Endothelial cell of umbilical vein (primary cell): ENCODE measurements at regions not wholly inside any gene's neighbourhood (a gene's known extent, or its start where the extent isn't known, plus 50 kb on each side); places are given as distances from the start of the nearest gene placed in this dataset.

ENCODE experiments used
- CTCF ChIP-seq, 2 donors: IDR thresholded peaks; 1 replicate in 1 of 2; 2 replicates in 1 of 2; pipeline ENCODE4 v1.5.1; 2011; ENCODE audit warnings: low read length in 2 of 2, mild to moderate bottlenecking in 2 of 2, moderate library complexity in 2 of 2, control low read depth in 1 of 2, inconsistent platforms in 1 of 2, low read depth in 1 of 2; ENCODE audit not compliant: insufficient read depth in 1 of 2; ENCODE audit errors: extremely low read depth in 1 of 2
- EZH2 ChIP-seq: IDR thresholded peaks from 2 replicates; pipeline ENCODE4 v1.6.1; 2012; ENCODE audit warnings: borderline replicate concordance, low read depth, mild to moderate bottlenecking, moderate library complexity, low read length, inconsistent platforms; ENCODE audit not compliant: severe bottlenecking
- FOS ChIP-seq: IDR thresholded peaks from 2 replicates; pipeline ENCODE4 v1.6.1; 2011; ENCODE audit warnings: mild to moderate bottlenecking, low read length, moderate library complexity, borderline replicate concordance; ENCODE audit not compliant: insufficient read depth
- MAX ChIP-seq: IDR thresholded peaks from 2 replicates; pipeline ENCODE4 v1.6.1; 2011; ENCODE audit not compliant: insufficient read depth, insufficient read length
- POLR2A ChIP-seq: IDR thresholded peaks from 2 replicates; pipeline ENCODE4 v1.6.1; 2012; ENCODE audit warnings: low read depth, mild to moderate bottlenecking, control low read depth, low read length
- POLR2AphosphoS5 ChIP-seq: IDR thresholded peaks from 2 replicates; pipeline ENCODE4 v1.6.1; 2012; ENCODE audit warnings: low read depth, mild to moderate bottlenecking, control low read depth, low read length, moderate library complexity; ENCODE audit not compliant: insufficient read depth

- TF ChIP-seq CTCF (IDR thresholded peaks at IDR 0.05; ENCODE audit: extremely low read depth in 1 of 2, insufficient read depth in 1 of 2, low read depth in 1 of 2, low read length in 2 of 2) (no peak), POLR2A (no peak), EZH2 (no peak), FOS (no peak), POLR2AphosphoS5 (no peak), MAX (no peak)
Observed at GRCh38 chr9:85872463-85872862, 68.5 kb upstream of the NAA35 start.
